ENCODE measurements at regions not wholly inside any gene's neighbourhood (a gene's known extent, or its start where the extent isn't known, plus 50 kb on each side); places are given as distances from the start of the nearest gene placed in this dataset.

DNA sequence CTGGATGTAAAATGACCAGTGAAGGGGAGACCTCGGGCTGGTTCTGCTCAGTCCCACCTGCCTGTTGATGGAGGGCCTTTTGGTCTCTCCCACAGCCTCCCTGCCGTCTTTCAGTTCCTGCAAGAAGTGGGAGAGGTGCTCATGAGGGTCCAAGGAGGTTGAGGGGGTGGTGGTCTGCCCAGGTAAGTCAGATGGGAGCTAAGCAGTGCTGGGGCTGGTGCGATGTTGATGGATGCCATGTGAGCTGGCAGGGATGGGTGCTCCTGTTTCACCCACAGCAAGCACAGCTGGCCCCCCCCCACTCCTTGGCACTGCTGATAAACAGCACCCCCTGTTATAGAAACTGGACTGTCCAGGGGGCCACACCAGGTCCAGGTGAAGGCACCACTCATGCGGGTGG, 145.6 kb downstream of the NSG2 start:
- no peak for DNase-seq (ENCODE audit: low read depth)

GRCh38 chr5:174191850-174192655, 146.5 kb downstream of the NSG2 start:
- DNase-seq (ENCODE audit: low read depth): no peak

DNA sequence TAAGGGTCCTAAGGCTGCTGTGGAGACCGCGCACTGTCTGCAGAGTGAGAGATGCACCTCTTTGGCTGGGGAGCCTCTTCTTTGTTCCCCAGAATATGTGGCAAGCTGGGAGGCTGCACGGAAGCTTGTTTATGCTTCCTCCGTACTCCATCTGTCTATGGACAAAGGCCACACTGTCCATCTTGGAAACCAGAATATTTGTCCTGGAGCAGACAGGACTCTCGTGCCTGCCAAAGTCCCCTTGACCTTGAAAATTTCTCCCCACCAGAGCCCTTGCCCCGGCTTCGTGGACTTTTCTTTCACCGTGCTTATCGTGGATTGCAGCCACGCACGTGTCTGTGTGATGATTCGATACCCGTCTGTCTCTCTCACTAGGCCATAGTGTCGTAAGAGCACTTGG, 147.4 kb downstream of the NSG2 start:
- no peak for DNase-seq (ENCODE audit: low read depth)

- DNase-seq (ENCODE audit: low read depth): no peak
Measured at GRCh38 chr5:174195517-174195916, 150.0 kb downstream of the NSG2 start.

- DNase-seq (ENCODE audit: low read depth): no peak
Measured at GRCh38 chr5:174197929-174198328, 152.4 kb downstream of the NSG2 start.

DNA sequence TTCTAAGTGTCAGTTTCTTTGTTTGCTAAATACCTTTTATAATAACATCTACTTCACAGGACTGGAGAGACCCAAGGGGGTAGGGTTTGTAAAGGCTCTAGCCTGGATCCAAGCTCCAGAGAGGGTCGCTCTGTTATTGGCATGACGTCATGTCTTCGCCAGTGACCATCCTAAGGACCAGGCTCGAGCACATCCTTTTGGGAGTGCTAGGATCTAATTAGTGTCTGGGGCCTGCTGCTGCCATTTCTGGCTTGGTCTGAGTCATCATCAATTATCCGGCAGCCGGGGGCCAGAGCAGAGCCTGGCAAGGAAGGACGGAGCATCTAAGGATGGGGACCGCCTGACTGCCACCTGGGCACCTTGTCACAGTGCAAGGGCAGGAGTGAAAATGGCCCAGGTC, 153.0 kb downstream of the NSG2 start:
- no peak for DNase-seq (ENCODE audit: low read depth)

GRCh38 chr5:174202996-174203395, 157.5 kb downstream of the NSG2 start:
- no peak for DNase-seq (ENCODE audit: low read depth)

GRCh38 chr5:174204535-174205313, 159.2 kb downstream of the NSG2 start:
- DNase-seq (ENCODE audit: low read depth): no peak

- no peak for DNase-seq (ENCODE audit: low read depth)
Measured at GRCh38 chr5:174205939-174206338, 160.4 kb downstream of the NSG2 start.

GRCh38 chr5:174210596-174211276, 165.2 kb downstream of the NSG2 start:
- DNase-seq (ENCODE audit: low read depth): no peak

- no peak for DNase-seq (ENCODE audit: low read depth)
Measured at GRCh38 chr5:174211277-174211626, 165.7 kb downstream of the NSG2 start.

DNA sequence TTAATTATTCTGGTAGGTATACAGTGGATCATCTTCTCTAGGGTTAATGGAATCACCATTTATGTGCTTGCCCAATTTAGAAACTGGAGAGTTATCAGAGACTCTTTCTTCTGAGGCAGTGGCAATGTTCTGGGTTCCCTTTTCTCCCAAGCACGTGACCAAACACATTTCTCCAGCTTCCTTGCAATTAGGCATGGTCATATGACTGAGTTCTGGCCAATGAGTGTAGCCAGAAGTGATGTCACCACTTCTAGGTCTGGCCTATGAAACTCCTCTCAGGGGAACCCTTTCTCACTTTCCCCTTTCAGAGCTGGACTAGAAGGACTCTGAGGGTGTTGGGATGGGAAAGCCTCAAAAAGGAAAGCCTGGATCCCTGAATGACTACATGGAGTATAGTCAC, 172.0 kb downstream of the NSG2 start:
- DNase-seq (ENCODE audit: low read depth): no peak

DNA sequence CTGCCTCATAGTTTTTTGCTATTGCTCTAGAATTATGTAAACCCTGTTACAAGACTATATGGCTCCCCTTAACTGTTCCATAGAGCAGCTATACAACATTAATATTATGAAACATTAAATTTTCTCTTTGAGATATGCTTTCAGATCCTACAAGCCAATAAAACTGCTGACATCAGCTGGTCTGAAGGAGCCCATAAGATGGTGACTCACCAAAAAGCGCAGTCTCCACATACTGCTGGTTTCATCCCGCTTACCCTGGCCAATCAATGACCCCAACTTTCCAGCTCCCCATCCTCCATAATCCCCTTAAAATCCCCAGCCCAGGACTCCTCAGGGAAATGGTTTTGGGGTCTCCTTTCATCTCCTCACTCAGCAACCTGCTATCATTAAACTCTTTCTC, 172.7 kb downstream of the NSG2 start:
- no peak for DNase-seq (ENCODE audit: low read depth)

DNA sequence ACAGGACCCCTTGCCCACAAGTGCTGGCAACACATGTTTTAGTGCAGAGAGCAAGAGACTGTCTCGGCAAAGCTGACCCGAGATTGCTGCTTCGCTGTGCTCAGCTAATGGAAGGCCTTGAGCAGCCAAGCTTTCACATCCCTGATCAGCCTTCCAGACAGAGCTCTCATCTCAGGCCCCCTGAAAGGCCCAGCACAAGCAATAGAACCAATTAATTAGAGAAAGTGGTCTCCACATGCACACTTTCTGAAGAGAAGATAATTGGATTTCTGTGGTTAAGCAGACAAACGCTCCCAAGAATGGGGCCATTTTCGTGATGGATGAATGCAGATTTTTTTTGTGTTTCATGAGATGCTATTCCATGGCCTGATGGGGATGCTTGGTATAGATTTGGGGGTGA, 174.9 kb downstream of the NSG2 start:
- DNase-seq (ENCODE audit: low read depth): no peak

GRCh38 chr5:174221436-174221835, 175.9 kb downstream of the NSG2 start:
- no peak for DNase-seq (ENCODE audit: low read depth)

DNA sequence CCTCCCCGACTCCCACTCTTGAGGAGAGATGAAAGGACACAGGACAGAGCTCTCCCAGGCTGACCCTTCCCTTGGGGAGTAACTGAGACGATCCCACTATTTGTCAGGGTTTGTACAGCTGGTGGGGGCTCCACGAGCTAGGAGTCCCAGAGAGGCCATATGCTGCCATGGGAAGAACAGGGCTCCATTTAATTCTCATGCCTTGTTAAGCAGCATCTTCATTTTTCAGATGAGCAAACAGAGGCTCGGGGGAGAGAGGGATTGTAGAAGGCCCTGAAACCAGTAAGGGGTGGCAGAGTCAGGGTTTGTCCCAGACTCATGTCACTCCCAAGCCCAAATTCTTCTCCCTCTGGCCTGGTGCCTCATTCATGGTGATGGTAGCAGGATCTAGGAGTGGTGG, 176.4 kb downstream of the NSG2 start:
- DNase-seq (ENCODE audit: low read depth): no peak

DNA sequence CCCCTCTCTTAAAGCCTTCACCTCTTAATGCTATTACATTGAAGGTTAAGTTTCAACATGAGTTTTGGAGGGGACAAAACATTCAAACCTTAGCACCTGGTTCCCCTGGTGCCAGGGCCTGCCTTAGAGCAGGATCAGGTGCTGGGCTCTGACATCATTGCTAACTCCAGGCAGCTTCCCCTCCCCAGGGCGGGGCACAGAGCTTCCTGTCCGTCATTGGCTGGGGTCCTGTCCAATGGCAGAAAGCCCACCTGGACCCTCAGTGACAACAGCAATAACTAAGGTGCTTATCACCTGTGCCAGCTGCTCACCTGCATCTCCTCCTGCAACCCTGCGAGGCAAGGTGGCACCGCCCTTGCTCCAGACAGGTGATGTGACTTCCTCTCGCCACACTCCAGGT, 177.4 kb downstream of the NSG2 start:
- no peak for DNase-seq (ENCODE audit: low read depth)

DNA sequence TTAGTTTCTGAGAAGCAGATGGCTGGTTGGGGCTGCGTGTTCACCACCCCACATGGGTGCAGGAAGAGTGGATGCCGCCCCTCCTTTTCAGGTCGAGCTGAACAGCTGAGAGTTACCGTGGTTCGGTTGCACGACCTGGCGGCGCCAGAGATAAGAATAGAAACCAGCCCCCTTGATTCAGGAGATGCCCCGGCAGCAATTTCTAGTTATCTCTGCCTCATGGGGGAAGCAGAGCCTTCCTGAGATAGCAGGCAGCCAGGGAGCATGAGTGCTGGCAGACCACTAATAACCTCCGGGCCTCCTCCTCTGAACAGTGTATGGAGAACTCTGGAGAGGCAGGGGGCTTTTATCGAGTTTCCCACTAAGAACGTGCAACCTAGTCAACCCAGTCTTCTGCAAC, 177.8 kb downstream of the NSG2 start:
- no peak for DNase-seq (ENCODE audit: low read depth)

- DNase-seq (ENCODE audit: low read depth): no peak
Measured at GRCh38 chr5:174229068-174229467, 183.6 kb downstream of the NSG2 start.

DNA sequence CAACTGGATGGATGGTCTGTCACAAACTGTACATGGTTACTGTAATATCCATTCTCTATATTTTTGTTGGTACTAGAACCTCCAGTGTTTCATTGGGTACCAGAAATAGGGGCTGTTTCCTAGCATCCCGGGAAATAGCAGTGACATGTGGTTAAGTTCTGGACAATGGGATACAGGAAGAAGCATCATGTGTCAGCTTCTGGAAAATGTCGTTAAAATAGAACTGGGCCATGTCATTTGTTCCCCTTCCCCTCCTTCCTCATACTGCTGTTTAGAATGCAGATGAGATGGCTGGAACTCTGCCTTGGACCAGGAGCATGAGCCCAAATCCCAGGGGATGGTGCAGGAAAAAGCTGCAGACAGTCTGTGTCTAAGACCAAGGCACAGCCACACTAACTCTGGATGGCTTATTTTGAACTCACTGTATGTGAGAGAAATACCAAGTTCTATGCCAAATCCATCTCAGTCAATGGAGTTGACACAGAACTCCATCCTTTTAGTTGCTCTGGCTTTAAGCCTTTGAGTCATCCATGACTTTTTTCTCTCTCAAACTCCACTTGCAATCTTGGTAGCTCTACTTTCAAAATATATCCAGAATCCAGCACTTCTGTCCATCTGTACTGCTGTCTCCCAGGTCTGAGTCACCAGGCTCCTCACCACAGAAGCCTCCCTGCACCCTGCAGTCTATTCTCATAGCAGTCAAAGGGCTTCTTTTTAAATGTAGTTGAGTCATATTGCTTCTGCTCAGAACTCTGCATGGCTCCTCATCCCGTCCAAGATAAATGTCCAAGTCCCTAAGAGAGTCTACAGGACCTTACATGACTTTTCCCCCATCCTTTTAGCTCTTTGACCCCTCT, 184.2 kb downstream of the NSG2 start:
- no peak for DNase-seq (ENCODE audit: low read depth)

GRCh38 chr5:174231956-174232487, 186.5 kb downstream of the NSG2 start:
- DNase-seq (ENCODE audit: low read depth): no peak

GRCh38 chr5:174234388-174234787, 188.9 kb downstream of the NSG2 start:
- DNase-seq (ENCODE audit: low read depth): no peak

Data from T follicular helper cell (primary cell).